RKO (cell line): ENCODE measurements at regions not wholly inside any gene's neighbourhood (a gene's known extent, or its start where the extent isn't known, plus 50 kb on each side); places are given as distances from the start of the nearest gene placed in this dataset.
A peak's percentile ranks its signal among the peaks of the same experiment; 100 is the strongest.
"Not testable (repeated sequence)": the region's sequence is repeated elsewhere in the genome, so short reads cannot be mapped to it uniquely, and the experiment has no call there.

Source experiments
- DNase-seq: peaks from one replicate; pipeline ENCODE4 v3.0.0-alpha.2; 2016; ENCODE audit warnings: low spot score

DNA sequence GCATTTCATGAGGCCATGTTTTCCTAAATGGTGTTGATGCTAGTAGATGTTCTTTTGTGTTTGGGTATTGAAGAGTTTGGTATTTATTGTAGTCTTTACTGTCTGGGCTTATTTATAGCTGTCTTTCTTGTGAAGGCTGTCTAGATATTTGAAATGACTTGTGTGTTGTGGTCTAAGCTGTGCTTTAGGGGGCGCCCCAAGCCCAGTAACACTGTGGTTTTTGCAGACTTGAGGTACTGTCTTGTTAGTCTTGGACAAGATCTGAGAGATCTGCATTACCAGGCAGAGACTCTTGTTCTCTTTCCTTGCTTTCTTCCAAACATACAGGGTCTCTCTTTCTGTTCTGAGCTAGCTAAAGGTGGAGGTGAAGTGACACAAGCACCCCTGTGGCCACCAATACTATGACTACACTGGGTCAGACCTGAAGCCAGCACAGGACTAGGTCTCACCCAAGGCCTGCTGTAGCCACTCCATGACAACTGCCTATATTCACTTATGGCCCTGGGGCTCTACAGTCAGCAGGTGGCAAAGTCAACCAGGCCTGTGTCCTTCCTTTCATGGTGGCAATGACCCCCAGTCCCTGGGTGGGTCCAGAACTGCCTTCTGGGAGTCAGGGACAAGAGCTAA lies 152.1 kb upstream of the TBC1D5 start:
- peak; percentile 26 for DNase-seq

DNA sequence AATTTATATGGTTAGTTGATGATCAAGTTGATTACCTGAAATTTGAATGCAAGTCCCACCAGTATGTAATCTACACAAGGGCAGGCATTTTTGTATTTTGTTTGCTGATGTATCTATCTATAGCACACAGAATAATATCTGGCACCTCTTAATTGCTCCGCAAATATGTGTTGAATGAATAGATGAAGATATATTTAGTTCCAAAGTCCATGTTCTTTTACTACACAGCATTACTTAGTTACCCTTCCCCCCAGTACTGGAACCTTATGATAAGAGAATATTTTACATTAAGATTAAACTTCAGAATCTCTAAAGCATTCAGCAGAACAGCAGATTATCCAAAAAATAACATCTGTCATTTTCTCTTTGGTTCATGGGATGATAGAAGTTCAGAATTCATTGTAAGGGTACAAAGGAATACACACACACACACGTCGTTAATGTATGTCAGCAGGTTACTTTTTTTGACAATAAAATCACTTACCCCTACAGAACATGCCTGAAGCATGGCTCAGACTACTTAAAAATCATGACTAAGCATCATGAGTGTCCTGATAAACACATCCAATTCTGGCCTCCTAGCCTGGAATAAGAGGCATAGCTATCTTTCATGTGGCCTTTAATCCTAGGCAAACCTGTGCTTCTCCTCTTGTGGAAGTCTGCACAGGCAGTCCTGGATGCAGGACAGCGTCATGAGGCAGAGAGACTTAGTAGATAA lies 148.9 kb upstream of the TBC1D5 start:
- DNase-seq = peak; percentile 31

DNA sequence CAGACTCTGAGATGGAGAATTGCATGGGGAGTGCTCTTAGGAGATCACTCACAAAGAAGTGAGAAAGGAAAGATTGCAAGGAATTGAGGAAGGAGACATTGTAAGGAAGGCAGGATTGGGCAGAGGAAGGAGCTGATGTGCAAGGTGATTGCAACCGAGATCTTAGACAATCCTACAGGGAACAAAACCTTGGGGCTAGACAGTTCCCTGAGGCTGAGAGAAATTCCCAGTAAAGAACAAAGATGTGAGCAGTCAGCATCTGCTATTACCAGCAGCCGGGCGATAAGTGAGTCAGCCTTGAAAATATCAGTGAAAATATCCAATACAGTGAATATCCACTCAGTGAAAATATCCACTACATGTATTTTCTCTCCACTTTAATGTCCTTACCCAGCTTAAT lies 143.6 kb upstream of the TBC1D5 start:
- no peak for DNase-seq

DNA sequence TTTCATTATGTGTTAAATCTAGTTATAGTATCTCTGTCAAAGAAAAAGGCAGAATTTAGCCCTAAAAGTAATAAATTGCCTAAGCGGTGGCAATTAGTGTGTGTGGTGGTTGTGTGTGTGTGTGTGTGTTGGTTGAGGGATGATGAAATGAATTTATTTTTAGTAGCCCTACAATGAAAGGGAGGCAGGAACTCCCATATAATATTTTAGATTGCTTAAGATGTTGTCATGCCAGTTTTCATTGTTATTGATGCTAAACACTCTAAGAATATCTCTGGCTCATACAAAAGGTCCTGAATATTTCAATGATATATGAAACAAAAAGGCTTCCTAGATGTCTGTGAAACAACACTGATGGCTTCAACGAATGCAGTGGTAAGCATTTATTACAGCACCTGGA lies 140.6 kb upstream of the TBC1D5 start:
- no peak for DNase-seq

DNA sequence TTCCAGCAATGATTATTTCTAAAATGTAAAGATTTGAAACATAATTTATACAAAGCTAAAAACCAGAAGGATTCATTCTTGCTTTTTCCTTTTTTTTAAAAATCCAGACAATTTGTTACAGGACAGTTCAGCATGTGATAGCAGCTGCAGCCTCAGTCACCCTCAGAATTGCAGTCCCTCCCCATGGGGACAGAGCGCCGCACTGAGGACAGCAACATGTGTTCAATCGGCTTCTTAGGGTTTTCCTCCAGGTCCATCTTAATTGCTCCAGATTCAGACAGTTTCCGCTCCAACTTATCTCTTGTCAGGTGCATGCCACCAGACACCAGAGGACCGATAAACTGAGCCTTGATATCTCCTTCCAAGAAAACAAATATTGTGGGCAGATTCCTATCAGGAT lies 134.9 kb upstream of the TBC1D5 start:
- DNase-seq = no peak

DNA sequence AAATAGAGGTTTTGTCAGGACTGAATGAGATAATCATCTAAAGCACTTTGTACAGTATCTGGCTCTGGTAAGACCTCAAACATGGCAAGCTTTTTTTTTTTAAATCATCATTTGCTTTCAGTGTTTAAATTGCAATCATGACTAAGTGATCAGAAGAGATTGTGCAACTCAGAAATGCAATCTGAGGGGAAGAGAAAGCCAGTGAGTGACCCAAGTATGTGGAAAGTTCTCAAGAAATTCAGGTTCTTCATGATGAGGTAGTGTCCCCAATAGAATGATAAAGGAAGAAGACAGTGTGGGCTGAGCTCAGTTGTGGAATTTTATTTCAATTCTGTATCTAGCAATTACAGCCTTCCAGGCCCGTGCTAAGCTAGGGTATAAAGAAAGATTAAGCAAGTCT lies 132.2 kb upstream of the TBC1D5 start:
- no peak for DNase-seq

DNA sequence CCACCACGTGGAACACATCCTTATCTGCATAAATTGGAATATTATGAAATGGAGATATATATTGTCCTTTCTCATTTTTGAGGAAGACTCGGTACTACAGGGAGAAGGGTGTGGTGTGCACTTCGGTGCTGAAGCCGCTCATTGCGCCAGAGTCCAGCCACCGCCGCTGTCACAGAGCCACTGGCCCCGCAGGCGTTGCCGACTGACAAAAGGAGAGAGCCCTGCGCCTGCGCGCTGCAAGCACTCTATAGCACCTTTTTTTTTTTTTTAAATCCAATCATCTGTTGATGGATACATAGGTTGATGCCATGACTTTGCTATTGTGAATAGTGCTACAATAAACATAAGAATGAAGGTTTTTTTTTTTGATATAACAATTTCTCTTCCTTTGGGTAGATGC lies 130.0 kb upstream of the TBC1D5 start:
- DNase-seq = no peak

DNA sequence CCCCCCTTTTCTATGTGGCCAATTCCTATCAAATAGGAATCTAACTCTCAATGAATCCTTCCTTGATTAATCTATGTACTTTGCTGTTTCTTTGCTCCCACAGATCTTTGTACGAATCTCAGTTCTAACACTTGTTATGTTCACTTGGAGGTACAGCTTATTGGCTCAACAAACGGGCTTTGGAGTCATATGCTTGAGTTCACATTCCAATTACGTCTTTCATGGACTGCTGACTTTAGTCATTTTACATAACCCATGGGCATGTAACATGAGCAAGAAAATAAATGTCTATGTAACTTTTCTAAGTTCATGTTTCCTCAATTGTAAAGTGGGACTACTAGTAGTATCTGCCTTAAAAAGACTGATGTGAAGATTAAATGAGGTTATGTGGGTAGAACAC lies 123.2 kb upstream of the TBC1D5 start:
- DNase-seq = no peak

DNA sequence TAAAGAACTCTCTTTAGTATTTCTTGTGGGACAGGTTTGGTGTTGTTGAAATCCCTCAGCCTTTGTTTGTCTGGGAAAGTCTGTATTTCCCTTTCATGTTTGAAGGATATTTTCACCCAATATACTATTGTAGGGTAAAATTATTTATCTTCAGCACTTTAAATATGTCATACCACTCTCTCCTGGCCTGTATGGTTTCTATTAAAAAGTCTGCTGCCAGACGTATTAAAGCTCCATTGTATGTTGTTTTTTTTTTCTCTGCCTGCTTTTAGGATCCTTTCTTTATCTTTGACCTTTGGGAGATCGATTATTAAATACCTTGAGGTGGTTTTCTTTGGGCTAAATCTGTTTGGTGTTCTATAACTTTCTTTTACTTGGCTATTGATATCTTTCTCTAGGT lies 119.0 kb upstream of the TBC1D5 start:
- DNase-seq = no peak

DNA sequence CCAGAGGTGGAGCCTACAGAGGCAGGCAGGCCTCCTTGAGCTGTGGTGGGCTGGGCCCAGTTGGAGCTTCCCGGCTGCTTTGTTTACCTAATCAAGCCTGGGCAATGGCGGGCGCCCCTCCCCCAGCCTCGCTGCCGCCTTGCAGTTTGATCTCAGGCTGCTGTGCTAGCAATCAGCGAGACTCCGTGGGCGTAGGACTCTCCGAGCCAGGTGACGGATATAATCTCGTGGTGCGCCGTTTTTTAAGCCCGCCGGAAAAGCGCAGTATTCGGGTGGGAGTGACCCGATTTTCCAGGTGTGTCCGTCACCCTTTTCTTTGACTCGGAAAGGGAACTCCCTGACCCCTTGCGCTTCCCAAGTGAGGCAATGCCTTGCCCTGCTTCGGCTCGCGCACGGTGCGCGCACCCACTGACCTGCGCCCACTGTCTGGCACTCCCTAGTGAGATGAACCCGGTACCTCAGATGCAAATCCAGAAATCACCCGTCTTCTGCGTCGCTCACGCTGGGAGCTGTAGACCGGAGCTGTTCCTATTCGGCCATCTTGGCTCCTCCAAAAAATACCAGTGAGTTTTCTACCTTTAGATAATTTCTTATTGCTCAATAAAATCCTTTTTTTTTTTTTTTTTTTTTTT lies 118.5 kb upstream of the TBC1D5 start:
- not testable (repeated sequence) for DNase-seq

DNA sequence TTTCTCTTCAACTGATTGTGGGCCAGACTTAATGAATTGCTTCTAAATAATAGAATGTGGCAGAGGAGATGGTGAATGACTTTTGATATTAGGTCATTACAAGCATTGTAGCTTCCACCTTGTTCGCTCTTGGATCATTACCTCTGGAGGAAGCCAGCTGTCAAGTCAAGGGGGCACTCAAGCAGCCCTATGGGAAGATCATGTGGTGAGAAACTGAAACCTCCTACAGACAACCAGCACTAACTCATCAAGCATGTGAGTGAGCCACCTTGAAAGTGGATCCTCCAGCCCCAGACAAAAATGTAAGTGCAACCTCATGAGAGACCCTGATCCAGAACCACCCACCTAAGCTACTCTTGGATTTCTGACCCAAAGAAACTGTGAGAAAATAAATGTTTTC lies 109.8 kb upstream of the TBC1D5 start:
- no peak for DNase-seq

DNA sequence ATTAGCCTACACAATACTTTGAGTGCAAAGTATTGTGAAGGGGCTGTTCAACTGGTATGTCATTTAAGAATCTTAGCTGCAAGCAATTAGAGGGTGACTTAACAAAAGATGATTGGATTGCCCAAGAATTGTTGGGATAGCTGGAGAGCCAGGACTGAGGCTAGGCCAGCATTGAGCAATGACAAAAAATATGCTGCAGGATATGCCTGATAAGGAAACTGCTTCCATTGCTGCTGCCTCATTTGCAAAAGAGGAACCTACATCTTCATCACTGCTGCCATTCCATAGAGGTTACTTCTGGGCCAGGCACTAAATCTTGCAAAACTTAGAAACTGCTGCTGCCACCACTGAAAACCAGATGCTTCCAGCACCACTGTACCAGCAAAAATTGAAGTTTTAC lies 108.0 kb upstream of the TBC1D5 start:
- no peak for DNase-seq

DNA sequence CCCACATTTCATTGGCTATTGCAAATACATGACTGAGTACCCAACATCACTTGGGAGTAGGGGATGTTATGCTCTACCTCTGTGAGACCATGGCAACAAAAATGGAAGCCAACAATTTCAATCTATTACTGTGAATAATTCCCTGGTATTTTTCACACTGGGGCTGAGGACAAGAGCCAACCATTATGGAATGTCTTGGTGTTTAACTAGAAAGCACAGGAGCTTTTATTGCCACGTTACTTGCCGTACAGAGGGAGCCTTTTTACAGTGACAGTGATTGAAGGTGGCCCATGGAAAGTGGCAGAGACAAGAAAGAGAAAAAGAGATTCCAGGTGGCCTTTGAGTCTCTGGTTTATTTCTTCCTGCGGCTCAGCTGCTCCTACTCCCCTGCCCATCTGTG lies 105.7 kb upstream of the TBC1D5 start:
- DNase-seq = no peak

DNA sequence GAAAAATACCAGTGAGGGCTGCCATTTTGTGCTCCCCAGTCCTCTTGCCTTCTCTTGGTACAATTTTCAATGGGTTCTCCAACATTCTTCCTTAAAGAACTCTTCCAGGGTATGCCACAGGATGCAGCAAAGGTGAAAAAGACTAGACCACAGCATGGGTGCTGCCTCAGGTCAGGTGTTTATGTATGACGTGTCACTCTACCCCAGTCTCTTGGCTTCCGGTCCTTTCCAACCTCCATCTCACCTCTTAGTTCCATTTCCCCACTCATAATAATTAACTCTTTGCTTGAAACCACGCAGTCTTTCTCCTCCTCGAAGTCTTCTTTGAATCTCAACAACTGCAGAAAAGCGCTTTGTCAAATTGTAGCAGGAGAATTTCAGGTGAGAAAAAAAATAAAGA lies 104.7 kb upstream of the TBC1D5 start:
- no peak for DNase-seq

DNA sequence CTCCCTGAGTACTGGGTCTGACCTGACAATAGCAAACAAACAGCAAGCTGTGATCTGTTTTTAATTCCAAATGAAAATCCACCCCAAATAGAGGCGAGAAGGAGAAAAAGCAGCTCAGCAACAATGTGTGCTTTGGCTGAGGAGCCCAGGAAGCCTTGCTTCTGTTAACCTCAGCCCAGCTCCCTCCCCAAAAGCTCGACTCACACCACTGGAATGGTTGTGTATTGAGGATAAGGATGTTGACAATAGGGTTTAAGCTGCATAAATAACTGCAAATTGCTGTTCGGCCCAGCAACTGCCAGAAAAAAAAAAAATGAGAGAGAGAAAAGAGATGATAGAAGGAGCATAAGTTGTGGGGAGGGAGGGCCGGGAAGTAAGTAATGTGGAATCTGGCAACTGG lies 104.0 kb upstream of the TBC1D5 start:
- DNase-seq = no peak

DNA sequence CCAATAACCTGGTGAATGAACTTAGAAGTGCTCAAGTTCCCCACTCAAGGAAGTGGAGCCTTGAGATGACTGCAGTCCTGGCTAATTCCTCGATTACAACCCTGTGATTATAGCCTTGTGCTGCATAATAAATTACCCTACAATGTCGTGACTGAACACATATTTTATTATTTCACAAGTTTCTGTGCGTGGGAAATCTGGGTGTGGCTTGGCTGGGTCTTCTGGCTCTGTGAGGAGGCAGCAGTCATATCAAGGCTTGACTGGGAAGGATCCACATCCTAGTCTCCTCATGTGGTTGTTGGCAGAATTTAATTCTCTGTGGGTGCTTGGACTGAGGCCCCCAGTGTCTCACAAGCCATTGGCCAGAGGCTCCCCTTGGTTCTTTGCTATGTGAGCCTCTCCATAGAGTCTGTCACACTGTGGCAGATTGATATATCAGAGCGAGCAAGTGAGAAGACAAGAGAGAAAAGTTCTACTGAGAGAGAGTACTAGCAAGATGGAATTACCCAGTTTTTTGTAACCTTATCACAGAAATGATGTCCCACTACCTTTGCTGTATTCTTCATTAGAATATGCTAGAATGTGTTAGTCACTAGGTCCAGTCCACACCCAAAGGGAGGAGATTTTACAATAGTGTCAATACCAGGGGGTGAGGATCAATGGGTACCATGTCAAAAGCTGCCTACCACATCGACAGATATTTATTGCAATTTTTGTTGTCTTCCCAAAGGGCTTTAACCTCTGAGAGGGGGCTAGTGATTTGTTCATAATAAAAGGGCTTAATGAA lies 102.8 kb upstream of the TBC1D5 start:
- DNase-seq = no peak

DNA sequence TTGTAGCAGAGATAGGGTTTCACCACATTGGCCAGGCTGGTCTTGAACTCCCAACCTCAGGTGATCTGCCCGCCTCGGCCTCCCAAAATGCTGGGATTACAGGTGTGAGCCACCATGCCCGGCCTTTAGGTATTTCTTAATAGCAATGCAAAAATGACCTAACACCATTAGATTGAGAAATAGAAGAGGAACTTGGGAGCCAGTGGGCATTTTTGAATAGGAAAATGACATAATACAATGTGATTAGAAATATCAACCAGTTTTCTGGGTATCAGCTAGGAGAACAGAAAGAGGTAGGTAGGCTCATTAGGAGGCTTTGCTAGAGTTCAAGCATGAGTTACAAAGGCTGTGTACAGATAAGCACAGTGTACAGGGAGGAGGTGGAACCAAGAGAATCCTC lies 101.8 kb upstream of the TBC1D5 start:
- DNase-seq = no peak

DNA sequence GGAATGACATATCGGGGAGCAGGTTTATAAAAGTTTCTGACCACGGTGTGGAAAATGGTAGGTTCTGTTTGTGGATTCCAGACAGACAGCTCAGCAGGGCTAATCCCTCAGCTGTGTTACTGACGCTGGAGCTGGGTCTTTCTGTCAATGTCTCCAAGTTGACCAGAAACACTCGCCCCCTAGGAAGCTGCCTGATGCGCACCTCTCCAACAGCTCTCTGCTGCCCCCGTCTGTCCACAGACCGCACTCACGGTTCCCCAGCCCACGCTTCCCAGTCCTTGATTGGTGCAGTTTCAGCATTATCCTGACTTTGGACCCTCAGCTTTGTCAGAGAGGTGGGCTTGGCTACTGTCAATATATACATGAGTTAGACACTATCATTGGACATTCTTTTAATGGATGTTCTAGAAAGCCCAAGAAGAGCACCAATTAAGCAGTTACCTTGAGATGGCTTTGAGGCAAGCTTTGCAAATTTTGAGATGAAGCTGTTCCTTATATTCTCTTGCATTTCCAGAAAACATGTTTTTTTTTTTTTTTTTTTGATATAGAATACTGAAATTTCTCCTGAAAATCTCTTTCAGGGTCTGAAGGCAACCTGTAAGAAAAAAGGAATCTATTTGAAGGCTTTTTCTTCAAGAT lies 98.9 kb upstream of the TBC1D5 start:
- DNase-seq = peak; percentile 55

DNA sequence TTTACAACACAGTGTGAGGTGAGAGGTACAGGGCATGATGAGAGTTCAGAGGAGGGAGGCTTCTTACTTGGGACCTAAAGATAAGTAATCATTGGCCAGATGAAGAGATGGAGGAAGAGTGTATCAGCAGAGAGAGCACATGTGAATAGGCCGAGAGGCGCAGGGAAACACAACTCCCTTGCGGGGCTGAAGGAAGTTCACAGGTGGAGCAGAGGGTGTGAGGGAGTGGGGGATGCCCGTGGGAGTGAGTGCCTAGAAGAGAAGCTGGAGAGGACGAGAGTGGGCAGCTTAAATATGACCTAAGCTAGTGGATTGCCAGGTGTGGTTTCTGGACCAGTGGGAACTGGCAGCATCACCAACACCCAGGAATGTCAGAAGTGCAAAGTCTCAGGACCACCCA lies 98.2 kb upstream of the TBC1D5 start:
- DNase-seq = no peak

DNA sequence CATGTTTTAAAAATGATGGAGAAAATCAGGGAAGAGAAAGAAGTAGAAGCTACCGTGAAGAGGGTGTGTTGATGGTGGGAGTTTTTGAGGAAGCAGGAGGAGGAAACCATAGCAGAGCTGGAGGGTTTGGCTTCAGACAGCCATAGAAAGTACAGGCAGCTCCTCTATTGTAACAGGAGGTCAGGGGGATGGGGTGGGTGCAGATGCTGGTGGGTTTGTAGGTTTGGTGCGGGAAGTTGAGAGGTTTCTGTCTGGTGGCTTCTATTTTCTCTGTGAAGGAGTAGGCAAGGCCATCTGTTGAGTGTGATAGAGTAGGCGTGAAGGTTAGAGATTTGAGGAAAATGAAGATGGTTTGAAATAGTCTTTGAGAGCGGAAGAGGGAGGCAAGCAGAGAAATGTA lies 97.7 kb upstream of the TBC1D5 start:
- no peak for DNase-seq

DNA sequence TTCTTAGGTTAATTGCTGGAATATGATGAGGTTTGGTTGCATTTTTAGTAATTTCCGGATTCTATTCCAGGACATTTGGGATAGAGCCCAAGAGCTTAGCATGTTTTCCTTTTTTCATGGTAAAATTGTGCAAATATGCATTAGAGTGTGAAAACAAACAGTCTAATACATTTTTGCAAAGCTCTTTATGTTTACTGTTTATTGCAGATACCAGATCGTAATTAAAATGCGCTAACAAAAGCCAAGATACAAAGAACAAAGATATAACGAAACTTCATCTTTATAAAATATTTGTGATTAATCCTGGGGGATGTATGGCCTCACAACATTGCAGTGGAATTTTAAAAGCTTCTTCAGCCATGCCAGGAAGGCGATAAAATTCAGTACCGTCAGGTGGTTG lies 94.5 kb upstream of the TBC1D5 start:
- no peak for DNase-seq

DNA sequence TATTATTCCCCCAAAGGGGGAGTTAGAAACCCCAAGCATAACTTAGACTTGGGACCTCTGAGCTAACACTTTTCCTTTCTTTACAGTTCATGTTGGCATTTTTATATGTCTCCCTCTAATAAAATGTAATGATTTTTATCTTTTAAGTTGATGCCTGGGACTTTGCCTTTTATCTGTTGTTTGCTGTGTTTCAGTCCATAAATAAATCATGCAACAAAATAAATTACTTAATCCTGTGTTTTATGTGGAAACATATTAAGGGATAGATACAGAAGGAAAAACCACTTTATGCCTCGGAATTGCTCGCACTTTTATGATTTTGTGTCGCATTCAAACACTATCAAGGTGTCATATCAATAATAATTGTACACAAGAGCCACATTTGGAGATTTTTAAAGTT lies 93.7 kb upstream of the TBC1D5 start:
- DNase-seq = no peak
